NOMO-1 treated with DMSO at 0.1 percent for 48 hours (cell line): ENCODE measurements at regions not wholly inside any gene's neighbourhood (a gene's known extent, or its start where the extent isn't known, plus 50 kb on each side); places are given as distances from the start of the nearest gene placed in this dataset.

Source experiments
- DNase-seq: peaks from one replicate; lab custom pipeline; 2025; ENCODE audit not compliant: unreplicated experiment; lab: John Stamatoyannopoulos, UW

- DNase-seq: no peak
Measured at GRCh38 chr2:120669121-120669952, 66.3 kb upstream of the GLI2 start.

- DNase-seq: no peak
Measured at GRCh38 chr2:120669971-120670370, 65.7 kb upstream of the GLI2 start.

GRCh38 chr2:120670371-120670770, 65.3 kb upstream of the GLI2 start:
- no peak for DNase-seq

- DNase-seq: no peak
Measured at GRCh38 chr2:120670771-120671480, 64.7 kb upstream of the GLI2 start.

GRCh38 chr2:120672526-120673204, 63.0 kb upstream of the GLI2 start:
- DNase-seq: no peak

- no peak for DNase-seq
Measured at GRCh38 chr2:120673205-120673550, 62.5 kb upstream of the GLI2 start.

GRCh38 chr2:120673571-120674061, 62.1 kb upstream of the GLI2 start:
- no peak for DNase-seq

GRCh38 chr2:120674246-120675170, 61.2 kb upstream of the GLI2 start:
- no peak for DNase-seq

- peak; percentile 37 for DNase-seq
Measured at GRCh38 chr2:120675460-120676130, 60.1 kb upstream of the GLI2 start.

GRCh38 chr2:120677221-120677620, 58.4 kb upstream of the GLI2 start:
- no peak for DNase-seq

GRCh38 chr2:120677696-120678247, 57.9 kb upstream of the GLI2 start:
- no peak for DNase-seq

GRCh38 chr2:120678251-120678650, 57.4 kb upstream of the GLI2 start:
- no peak for DNase-seq

- DNase-seq: no peak
Measured at GRCh38 chr2:120678926-120679325, 56.7 kb upstream of the GLI2 start.

GRCh38 chr2:120679526-120679925, 56.1 kb upstream of the GLI2 start:
- no peak for DNase-seq

GRCh38 chr2:120680136-120680761, 55.4 kb upstream of the GLI2 start:
- peak; percentile 52 for DNase-seq

- DNase-seq: no peak
Measured at GRCh38 chr2:120681181-120681580, 54.5 kb upstream of the GLI2 start.

- DNase-seq: no peak
Measured at GRCh38 chr2:120681696-120682288, 53.9 kb upstream of the GLI2 start.

- DNase-seq: no peak
Measured at GRCh38 chr2:120682654-120683053, 53.0 kb upstream of the GLI2 start.

- DNase-seq: no peak
Measured at GRCh38 chr2:120683081-120683480, 52.6 kb upstream of the GLI2 start.
